ENCODE measurements at regions not wholly inside any gene's neighbourhood (a gene's known extent, or its start where the extent isn't known, plus 50 kb on each side); places are given as distances from the start of the nearest gene placed in this dataset.

DNA sequence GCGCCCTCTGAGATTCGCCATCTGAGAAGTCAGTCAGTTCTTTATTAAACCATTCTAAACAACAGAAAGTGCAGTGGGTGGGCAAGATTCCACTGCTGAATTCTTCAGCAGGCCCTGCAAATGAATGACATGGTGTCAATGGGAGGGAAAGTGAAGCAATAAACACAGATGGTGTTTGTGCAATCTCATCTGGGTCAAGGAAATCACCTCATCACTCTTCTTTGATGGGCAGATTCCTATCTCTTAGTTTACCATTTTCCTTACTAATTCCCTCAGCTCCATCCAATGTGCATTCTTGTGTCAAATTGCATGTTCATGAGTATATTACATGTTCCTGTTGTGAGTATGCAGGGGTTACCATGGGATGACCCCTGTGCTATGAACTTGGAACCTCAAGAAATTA lies 100.7 kb upstream of the CYP1B1 start:
- H3K9me3 Mint-ChIP-seq (ENCODE audit: low read depth, unreplicated experiment) = no peaks in the 10 kb centered on the region
- no peak overlapping the region for H3K4me3 Mint-ChIP-seq (ENCODE audit: low read depth, unreplicated experiment)
- H3K27ac Mint-ChIP-seq (ENCODE audit: unreplicated experiment) = no peak overlapping the region
- H3K27me3 Mint-ChIP-seq (ENCODE audit: unreplicated experiment) = no peaks in the 10 kb centered on the region
- H3K36me3 Mint-ChIP-seq (ENCODE audit: insufficient read depth, unreplicated experiment) = no peaks in the 10 kb centered on the region
- no TSS peak for BruUV-seq (replicated peaks)
- CTCF ChIA-PET = no interaction called here
- peaks cover 22% of the 10 kb centered on the region for H3K4me1 Mint-ChIP-seq (ENCODE audit: low read depth, unreplicated experiment)
- no peak for DNase-seq
- intact Hi-C loops (cut with micrococcal nuclease; ENCODE audit: unreplicated experiment) = no loop called here
- TF ChIP-seq, protein P1, sequence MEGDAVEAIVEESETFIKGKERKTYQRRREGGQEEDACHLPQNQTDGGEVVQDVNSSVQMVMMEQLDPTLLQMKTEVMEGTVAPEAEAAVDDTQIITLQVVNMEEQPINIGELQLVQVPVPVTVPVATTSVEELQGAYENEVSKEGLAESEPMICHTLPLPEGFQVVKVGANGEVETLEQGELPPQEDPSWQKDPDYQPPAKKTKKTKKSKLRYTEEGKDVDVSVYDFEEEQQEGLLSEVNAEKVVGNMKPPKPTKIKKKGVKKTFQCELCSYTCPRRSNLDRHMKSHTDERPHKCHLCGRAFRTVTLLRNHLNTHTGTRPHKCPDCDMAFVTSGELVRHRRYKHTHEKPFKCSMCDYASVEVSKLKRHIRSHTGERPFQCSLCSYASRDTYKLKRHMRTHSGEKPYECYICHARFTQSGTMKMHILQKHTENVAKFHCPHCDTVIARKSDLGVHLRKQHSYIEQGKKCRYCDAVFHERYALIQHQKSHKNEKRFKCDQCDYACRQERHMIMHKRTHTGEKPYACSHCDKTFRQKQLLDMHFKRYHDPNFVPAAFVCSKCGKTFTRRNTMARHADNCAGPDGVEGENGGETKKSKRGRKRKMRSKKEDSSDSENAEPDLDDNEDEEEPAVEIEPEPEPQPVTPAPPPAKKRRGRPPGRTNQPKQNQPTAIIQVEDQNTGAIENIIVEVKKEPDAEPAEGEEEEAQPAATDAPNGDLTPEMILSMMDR (IDR thresholded peaks at IDR 0.05; ENCODE audit: unreplicated experiment) = no peak

DNA sequence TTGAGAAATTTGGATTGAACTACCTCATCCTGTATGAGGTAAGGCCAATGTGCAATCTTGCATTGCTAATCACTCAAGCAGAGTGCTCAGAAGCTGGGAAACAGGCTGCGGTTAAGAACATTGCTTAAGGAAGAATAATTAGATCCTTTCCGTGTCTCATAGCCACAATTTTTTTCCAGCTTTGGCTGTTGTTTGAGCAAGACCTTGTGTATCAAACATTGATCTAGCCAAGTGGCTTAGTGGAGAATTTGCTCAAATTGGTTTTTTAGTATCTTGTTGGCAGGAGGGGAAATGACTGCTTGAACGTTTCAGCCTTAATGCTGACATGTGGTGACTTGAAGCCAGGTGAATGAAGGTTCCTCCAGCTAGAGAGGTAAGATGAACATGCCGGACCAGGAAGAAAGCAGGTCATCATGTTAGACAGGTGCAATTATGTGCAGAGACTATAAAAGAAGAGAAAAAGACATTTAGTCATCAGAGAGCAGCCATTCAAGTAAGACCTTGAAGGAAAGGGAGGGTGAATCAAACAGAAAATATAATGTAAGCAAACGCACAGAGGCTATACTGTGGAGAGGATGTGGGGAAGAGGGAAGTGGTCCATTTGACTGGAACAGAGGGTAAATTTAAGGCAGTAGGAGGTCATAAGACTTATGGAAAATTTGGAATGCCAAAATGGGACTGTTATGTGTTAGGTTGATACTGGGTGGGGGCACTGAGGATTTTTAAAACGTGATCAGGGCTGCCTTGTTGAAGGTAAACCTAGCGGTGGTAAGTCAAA lies 98.9 kb upstream of the CYP1B1 start:
- Mint-ChIP-seq H3K4me1 (ENCODE audit: low read depth, unreplicated experiment) (peaks cover 29% of the 10 kb centered on the region), H3K27me3 (ENCODE audit: unreplicated experiment) (no peaks in the 10 kb centered on the region), H3K9me3 (ENCODE audit: low read depth, unreplicated experiment) (peaks cover 4% of the 10 kb centered on the region), H3K36me3 (ENCODE audit: insufficient read depth, unreplicated experiment) (no peaks in the 10 kb centered on the region), H3K4me3 (ENCODE audit: low read depth, unreplicated experiment) (no peak overlapping the region), H3K27ac (ENCODE audit: unreplicated experiment) (no peak overlapping the region)
- TF ChIP-seq, protein P1 (IDR thresholded peaks at IDR 0.05; ENCODE audit: unreplicated experiment) = no peak
- no peak for DNase-seq
- CTCF ChIA-PET = no interaction called here
- no TSS peak for BruUV-seq (replicated peaks)
- intact Hi-C loops (cut with micrococcal nuclease; ENCODE audit: unreplicated experiment) = no loop called here

DNA sequence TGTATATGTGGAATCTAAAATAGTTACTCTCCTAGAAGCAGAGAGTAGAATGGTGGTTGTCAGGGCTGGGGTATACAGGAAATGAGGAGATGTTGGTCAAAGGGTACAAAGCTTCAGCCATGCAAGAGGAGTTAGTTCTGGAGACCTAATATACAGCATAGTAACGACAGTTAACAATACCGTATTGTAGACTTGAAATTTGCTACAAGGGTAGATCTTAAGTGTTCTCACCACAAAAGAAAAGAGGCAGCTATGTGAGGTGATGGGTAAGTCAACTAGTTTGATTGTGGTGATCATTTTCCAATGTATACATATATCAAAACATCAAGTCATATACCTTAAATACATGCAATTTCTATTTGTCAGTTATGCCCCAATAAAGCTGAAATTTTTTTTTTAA lies 98.2 kb upstream of the CYP1B1 start:
- BruUV-seq (replicated peaks) = no TSS peak
- Mint-ChIP-seq H3K4me1 (ENCODE audit: low read depth, unreplicated experiment) (peaks cover 24% of the 10 kb centered on the region), H3K27me3 (ENCODE audit: unreplicated experiment) (no peaks in the 10 kb centered on the region), H3K9me3 (ENCODE audit: low read depth, unreplicated experiment) (peaks cover 5% of the 10 kb centered on the region), H3K27ac (ENCODE audit: unreplicated experiment) (no peak overlapping the region), H3K36me3 (ENCODE audit: insufficient read depth, unreplicated experiment) (no peaks in the 10 kb centered on the region), H3K4me3 (ENCODE audit: low read depth, unreplicated experiment) (no peak overlapping the region)
- TF ChIP-seq, protein P1 (IDR thresholded peaks at IDR 0.05; ENCODE audit: unreplicated experiment) = no peak
- CTCF ChIA-PET = no interaction called here
- intact Hi-C loops (cut with micrococcal nuclease; ENCODE audit: unreplicated experiment) = no loop called here
- DNase-seq = no peak

DNA sequence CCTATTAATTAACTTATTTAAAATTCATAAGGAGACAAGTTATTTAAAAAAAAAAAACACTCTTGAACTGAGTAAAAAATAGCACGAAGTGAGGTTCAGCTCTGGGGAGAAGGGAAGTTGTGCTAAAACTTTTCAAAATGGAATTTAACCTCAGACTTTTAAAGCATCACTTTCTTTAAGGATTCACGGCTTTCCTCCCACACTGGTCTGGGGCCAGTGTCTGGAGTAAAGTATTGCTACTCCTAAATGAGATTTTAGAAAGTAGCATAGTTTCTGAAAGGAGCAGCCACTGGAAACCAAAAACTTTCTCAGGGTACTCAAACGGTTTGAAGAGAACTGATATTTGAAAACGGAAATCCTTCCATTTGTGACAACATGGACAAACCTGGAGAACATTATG lies 97.7 kb upstream of the CYP1B1 start:
- TF ChIP-seq, protein P1 (IDR thresholded peaks at IDR 0.05; ENCODE audit: unreplicated experiment) = no peak
- Mint-ChIP-seq H3K4me3 (ENCODE audit: low read depth, unreplicated experiment) (no peak overlapping the region), H3K27me3 (ENCODE audit: unreplicated experiment) (no peaks in the 10 kb centered on the region), H3K27ac (ENCODE audit: unreplicated experiment) (no peak overlapping the region), H3K36me3 (ENCODE audit: insufficient read depth, unreplicated experiment) (no peaks in the 10 kb centered on the region), H3K9me3 (ENCODE audit: low read depth, unreplicated experiment) (peaks cover 5% of the 10 kb centered on the region), H3K4me1 (ENCODE audit: low read depth, unreplicated experiment) (peaks cover 20% of the 10 kb centered on the region)
- CTCF ChIA-PET = no interaction called here
- DNase-seq = no peak
- intact Hi-C loops (cut with micrococcal nuclease; ENCODE audit: unreplicated experiment) = no loop called here
- no TSS peak for BruUV-seq (replicated peaks)

Data from Calu3 (cell line).